ENCODE measurements at regions not wholly inside any gene's neighbourhood (a gene's known extent, or its start where the extent isn't known, plus 50 kb on each side); places are given as distances from the start of the nearest gene placed in this dataset.

DNA sequence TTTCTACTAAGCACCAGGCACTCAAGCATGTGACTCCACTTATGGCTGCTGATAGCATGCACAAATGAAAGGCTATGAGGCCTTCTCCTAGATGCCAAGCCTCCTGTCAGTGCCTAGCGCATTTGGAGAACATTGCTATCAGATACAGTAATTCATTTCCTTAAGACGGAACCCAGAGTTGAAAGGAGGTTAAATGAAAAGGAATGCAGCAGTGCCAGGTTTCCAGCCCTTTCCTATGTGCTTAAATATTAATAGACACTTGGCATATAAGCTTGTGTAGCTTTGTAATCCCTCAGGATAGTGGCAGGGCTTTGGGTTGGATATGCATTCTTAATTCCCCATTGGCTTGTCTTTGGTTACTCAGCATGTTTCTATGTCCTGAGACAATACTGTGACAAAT is 140.1 kb upstream of the FRY start:
- H3K27ac ChIP-seq, result peak overlapping the region; percentile 57

DNA sequence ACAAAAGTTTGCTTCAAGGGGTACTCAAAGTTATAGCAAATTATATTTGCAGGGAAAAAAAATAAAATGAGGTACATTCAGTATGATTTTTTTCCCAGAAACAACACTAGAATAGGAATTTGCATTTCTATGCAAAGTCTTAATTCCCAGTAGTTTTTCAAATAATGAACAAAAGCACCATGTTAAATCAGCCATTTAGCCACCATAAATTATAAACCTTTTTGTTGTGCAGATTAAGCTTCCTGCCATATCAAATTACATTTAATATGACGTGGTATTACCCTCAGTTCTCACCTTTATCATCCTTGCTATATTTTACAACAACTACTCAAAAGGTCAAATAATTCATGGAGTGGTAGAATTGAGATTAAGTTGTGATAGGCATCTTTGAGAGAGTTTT is 136.6 kb upstream of the FRY start:
- no peak overlapping the region for H3K27ac ChIP-seq
- TF ChIP-seq, protein P1, sequence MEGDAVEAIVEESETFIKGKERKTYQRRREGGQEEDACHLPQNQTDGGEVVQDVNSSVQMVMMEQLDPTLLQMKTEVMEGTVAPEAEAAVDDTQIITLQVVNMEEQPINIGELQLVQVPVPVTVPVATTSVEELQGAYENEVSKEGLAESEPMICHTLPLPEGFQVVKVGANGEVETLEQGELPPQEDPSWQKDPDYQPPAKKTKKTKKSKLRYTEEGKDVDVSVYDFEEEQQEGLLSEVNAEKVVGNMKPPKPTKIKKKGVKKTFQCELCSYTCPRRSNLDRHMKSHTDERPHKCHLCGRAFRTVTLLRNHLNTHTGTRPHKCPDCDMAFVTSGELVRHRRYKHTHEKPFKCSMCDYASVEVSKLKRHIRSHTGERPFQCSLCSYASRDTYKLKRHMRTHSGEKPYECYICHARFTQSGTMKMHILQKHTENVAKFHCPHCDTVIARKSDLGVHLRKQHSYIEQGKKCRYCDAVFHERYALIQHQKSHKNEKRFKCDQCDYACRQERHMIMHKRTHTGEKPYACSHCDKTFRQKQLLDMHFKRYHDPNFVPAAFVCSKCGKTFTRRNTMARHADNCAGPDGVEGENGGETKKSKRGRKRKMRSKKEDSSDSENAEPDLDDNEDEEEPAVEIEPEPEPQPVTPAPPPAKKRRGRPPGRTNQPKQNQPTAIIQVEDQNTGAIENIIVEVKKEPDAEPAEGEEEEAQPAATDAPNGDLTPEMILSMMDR (conservative IDR thresholded peaks at IDR 0.05), result no peak

More for the DNA sequence above, 140.1 kb upstream of the FRY start:
- TF ChIP-seq, protein P1 (conservative IDR thresholded peaks at IDR 0.05), result no peak

DNA sequence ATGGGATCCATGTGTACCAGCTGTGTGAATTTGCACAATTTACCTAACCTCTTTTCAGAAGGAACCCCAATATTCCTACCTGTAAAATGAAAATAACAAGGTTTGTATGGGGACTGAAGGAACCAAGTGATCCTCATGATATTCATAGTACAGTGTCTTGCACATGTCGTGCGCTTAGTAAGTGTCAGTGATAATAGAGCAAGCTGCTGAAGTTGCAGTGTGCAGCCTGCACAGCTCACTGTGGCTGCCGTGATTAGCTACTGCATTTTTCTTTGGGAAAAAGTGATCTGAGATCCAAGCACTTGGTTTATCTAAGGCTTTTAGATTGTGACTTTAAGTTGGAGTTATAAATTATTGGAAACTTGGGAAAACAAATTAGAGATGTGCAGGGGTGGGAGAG is 135.9 kb upstream of the FRY start:
- TF ChIP-seq, protein P1 (conservative IDR thresholded peaks at IDR 0.05), result no peak

DNA sequence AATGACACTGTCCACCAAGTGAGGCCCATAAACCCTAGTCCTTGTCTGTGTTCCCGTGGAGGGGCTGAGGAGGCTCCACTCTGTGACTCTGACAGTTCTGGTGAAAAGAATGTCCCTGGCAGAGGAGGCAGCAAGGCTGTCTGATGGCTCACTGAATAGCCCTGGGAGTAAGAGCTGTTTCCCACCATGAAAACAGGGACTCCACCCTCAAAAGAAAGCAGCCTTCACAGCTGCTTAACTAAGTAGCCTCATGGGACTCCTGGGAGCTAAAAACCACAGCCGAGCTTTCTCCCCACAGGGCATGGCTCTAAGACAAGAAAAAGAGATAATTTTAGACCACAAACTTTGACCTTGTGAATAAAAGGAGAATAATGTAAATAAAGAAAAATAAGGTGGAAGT is 135.1 kb upstream of the FRY start:
- no peak overlapping the region for H3K27ac ChIP-seq
- TF ChIP-seq, protein P1 (conservative IDR thresholded peaks at IDR 0.05), result no peak

More for the DNA sequence above, 135.9 kb upstream of the FRY start:
- H3K27ac ChIP-seq, result no peak overlapping the region

DNA sequence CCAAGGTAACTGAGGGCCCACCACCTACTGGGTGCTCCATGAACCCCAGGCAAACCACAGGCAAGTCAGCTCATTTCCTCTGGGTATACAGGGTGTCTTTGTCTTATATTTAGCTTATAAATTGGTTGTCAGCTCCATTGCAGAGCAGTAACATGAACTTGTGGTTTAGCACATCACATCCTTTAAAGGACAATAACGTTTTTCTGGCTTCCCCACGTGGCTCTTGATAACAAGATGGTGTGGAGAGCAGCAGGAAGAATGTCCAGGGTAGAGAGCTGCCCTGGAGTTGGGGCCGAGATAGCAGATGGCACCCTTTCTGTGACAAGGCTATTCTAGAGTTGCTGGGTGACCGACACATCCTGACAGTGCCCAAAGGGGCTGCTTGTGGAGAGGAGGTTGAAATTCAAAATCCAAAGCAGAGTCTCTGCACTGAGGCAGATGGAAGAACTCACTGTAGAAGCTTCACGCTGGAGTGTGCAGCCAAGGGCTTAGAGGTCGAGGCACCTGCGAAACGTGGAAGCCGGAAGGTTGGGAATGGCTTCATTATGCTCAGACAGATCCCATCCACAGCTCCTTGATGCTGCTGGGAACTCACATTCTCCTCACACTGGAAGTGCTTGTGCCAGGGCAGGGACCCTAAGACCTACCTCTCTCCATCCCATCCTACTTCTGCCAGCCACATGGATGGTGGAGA is 133.0 kb upstream of the FRY start:
- TF ChIP-seq, protein P1 (conservative IDR thresholded peaks at IDR 0.05), result no peak
- no peak overlapping the region for H3K27ac ChIP-seq

DNA sequence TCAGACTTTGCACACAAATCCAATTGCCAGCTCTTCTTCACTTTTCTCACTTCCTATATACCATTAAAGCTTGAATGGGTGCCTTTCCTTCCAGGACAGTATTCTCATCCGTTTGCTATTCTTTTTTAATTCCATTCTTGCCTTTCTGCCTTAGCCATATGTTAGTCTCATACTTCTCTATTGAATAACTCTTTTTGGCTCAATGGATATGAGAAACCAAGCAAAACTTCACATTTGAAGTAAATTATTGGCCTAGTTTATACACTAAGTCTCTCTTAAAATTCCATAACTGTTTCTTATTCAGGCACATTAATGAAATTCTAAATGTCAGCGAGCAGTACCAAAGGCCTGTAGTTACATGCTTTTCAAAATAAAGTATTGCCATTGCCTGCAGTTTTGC is 129.6 kb upstream of the FRY start:
- TF ChIP-seq, protein P1 (conservative IDR thresholded peaks at IDR 0.05), result no peak
- no peak overlapping the region for H3K27ac ChIP-seq

DNA sequence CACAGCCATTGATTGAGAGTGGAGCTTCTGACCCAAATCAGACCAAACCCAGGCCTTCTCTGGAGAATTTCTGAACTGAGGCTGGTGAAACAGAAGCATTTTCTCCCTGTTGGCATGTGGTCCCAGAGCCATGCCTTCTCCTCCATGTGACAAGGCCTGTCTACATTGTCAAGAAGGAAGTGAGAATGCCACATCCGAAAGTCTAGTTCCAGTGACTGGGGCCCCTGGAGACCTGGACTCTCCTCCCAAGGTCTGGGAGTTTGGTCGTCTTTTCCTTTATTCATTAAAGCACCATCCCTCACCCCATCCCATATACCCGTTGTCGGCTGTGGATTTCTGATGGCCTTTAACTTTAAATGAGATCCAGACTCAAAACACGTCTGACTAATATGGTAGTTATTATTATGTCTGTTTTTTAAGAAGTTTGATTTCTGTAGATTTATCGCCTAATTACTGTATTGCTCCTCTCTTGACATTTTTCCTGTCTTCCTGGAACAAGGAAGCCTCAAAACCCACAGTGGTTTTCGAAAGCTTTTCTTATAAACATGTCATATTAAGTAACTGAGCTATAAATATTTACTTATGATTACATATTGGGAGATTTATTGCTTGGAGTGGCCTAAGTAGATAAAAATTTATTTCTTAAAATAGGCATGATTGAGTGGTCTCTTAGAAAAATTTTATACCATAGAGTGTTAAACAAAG is 128.3 kb upstream of the FRY start:
- no peak overlapping the region for H3K27ac ChIP-seq
- TF ChIP-seq, protein P1 (conservative IDR thresholded peaks at IDR 0.05), result no peak

Measured in VCaP (cell line).